ENCODE measurements at regions not wholly inside any gene's neighbourhood (a gene's known extent, or its start where the extent isn't known, plus 50 kb on each side); places are given as distances from the start of the nearest gene placed in this dataset.

DNA sequence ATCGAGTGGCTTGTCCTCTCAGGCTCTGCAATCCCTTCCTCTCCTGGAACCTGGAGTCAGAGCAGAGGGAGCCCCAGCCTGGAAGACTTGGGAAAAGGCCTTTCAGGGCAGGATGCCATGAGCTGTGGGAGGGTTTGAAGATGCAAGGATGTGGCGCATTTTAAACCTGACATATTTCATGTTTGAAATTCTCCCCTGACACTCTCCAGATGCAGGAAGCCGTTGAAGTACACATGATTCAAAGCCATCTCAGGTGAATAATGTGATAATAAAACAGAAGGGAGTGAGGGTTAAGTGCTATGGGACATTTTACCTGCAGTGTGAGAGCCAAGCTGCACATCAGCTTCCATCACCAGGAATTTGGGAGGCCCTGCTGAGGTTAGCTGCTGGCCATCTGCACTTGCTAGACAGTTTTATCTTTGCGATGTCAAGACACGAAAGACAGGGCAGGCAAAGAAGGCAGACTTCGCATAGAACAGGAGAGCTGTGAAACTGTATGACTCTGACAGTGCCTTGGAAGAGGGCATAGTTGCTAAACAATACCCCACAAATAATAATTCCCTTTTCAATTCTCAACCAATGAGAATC lies 159.1 kb upstream of the GDF10 start:
- DNase-seq (ENCODE audit: low read depth in 1 of 2, low spot score in 1 of 2): no peak

DNA sequence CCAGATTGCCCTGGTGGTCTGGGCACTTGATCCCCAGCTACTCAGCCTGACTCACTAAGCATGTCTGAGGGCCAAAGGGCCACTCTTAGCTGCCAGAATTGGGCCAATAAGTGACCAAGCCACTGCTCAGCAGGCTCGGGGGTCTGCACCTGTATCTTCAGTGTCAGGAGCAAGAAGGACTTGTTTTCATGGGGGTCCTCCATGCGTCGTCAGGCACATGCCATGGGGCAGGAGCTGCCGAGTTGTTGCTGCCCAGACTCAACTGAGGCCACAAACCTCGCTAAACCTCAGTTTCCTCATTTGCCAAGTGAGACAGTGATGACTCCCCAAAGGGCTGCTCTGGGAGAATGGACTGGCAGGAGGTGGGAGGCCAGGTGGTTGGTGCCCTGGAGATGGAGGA lies 158.6 kb upstream of the GDF10 start:
- no peak for DNase-seq (ENCODE audit: low read depth in 1 of 2, low spot score in 1 of 2)

DNA sequence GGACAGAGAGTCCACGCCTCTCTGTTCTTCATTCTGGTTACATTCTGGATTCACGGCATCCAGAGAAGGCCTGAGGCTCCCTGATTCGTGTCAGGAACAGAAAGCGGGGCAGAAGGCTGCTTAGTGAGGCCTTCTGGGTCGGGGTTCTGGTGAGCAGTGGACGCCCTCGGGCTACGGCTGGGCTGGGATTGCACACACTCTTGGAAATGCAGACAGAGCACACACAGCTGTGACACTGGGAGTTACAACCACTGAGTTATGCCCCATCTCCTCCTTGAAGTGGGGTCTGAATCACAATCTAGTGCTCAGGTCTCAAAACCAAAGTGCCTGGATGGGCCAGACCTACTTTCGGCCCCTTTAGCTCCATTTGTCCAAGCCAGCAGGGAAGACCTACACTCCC lies 156.9 kb upstream of the GDF10 start:
- DNase-seq (ENCODE audit: low read depth in 1 of 2, low spot score in 1 of 2): no peak

DNA sequence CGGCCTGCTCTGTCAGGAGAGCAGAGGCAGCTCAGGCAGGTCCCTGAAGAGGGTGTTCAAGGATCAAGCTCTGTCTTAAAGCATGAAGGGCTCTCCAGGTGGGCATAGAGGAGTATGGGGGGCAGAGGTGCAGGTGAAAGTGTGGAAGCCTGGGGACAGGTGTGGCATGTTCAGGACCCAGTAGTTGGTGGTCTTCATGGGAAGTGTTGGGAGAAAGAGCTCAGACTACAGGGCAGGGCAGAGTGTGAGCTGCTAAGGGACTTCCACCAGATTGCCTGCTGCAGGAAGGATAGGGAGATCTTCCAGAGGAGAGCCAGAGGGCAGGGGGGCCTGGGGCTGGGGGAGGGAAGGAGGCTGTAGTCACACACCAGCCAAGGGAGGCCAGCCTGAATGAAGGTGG lies 156.5 kb upstream of the GDF10 start:
- no peak for DNase-seq (ENCODE audit: low read depth in 1 of 2, low spot score in 1 of 2)

DNA sequence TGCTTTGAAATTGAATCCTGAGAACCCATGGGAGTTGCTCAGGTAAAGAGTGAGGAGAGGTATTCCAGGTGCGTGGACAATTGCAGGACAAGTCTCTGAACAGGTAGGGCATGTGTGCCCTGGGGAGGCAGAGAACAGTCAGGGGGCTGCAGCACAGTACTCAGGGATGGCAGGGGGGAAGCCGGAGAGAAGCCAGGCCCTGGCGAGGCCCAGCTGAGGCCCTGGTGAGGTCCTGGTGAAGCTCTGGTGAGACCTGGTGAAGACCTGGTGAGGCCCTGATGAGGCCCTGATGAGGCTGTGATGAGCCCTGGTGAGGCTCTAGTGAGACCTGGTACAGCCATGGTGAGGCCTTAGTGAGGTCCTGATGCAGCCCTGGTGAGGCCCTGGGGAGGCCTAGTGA lies 155.5 kb upstream of the GDF10 start:
- no peak for DNase-seq (ENCODE audit: low read depth in 1 of 2, low spot score in 1 of 2)

DNA sequence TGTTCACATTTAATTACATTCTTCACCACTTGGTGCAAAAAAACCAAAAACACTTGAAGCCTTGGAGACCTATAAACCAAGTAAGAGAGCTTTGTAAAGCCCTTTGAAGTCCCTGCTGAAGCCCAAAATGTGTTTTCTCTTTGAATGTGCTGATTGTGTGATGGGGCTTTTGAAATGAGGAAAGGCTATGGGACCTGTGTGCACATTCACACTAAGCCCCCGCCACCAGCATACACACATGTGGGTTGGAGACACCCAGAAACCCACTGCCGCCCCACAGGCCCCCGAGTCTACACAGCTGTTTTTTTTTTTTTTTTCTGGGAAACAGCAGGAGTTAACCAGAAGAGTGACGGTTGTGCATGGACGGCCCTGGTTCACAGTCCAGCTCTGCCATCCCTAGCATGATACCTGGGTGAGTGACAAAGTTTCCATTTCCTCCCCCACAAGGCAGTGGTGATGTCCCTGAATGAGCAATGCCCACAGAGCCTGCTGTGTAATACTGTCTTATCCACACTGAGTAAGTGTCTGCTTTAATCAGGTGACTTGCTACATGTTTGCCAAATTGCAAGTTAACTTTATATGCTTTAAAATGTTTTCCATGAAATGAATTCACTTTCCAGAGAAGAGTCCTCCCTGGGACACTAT lies 154.6 kb upstream of the GDF10 start:
- no peak for DNase-seq (ENCODE audit: low read depth in 1 of 2, low spot score in 1 of 2)

DNA sequence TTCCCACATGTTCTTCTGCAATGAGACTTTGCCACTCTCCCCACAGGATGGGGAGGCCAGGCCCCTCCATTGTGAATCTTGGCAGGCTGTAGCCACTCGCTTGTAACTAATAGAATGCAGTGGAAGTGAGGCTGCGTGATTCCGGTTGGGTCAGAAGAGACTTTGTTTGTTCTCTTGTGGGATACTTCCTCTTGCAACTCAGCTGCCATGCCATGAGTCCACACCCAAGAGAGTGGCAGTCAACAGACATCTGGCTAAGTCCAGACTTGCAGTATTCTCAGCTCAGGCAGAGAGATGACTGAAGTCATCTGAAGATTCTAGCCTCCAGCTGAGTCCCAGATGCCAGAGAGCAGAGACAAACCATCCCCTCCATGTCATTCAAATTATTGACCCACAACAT lies 153.4 kb upstream of the GDF10 start:
- no peak for DNase-seq (ENCODE audit: low read depth in 1 of 2, low spot score in 1 of 2)

DNA sequence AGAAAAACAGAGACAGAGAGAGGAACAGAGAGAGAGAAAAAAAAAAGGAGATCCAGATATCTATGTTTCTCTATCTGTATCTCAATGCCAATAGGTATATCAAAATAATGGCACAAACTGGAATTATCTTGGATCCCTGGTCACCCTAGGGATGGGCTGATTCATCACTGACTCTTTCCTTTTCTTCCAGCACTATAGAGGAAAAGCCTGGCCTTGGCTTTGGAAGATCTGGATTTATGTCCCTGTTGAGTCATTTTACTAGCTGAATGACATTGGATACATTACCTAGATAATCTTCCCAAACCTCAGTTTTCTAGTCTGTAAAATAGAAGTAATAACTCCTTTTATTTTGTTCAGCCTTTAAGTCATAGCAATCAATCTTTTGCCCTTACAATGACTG lies 152.8 kb upstream of the GDF10 start:
- no peak for DNase-seq (ENCODE audit: low read depth in 1 of 2, low spot score in 1 of 2)

DNA sequence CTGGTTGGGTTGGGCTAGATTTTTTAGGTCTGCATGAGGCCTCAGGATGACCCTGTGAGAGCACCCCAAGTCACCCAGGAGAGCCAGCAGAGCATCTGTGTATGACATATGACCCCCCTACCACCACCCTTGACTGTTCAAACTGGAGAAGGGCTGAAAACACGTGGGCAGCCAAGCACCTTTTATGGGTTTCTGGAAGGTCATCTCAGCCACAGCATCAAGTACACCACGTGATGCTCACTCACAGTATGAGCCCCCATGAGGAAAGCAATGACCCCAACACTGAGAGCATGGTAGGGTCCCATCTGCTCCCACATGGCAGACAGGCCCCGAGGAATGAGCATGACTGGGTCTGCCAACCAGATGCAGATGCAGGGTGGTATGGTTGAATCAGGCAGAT lies 149.4 kb upstream of the GDF10 start:
- no peak for DNase-seq (ENCODE audit: low read depth in 1 of 2, low spot score in 1 of 2)

DNA sequence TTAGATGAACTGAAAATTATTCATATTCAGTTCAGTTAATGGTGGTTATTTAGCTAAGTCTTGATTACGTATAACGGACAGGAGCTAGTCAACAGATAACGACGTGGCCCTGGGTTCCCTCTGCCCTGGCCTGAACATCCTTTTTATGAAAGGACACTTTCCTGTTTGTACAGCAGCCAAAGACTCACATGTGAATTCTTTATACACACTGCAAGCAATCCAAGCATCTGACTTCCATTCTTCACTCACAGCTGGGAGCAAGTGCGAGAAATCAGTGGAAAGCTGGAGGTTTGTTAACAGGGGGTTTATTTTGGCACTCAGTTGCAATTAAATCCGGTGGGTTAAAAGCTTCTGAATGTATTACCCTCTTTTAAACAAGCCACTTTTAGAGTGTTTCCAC lies 148.1 kb upstream of the GDF10 start:
- no peak for DNase-seq (ENCODE audit: low read depth in 1 of 2, low spot score in 1 of 2)

DNA sequence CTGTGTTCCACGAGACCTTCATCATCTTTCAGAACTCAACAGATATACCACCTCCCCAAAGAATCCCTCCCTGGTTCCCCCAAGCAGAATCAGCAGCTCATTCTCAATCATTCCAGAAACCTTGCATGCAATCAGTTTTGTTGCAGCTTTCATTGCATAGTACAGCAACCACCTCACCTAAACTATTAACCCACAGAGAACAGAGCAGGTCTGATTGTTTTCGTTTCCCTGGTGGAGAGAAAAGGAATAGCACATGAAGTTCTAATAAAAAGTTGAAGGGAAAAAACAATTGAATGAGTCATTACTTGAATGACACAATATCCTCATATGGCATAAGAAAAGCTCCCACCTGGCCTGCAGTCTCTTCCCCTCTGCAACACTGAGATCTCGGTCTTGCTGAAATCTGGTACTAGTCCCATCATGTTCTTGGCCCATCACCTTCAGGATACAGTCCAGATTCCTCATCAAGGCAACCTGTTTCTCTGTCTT lies 147.1 kb upstream of the GDF10 start:
- no peak for DNase-seq (ENCODE audit: low read depth in 1 of 2, low spot score in 1 of 2)

DNA sequence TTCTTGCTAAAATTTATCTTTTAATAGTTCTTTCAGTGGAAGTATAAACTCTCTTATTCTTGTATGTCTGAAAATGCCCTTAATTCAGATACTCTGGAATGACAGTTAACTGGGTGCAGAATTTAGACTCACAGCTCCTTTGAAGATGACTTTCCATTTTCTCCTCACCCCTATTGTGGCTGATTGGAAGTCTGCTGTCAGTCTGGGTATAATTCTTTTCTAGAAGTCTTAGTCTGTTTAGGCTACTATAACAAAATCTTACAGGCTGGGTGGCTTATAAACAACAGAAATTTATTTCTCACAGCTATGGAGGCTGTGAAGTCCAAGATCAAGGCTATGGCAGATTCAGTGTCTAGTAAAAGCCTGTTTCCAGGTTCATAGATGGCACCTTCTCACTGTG lies 145.2 kb upstream of the GDF10 start:
- no peak for DNase-seq (ENCODE audit: low read depth in 1 of 2, low spot score in 1 of 2)

DNA sequence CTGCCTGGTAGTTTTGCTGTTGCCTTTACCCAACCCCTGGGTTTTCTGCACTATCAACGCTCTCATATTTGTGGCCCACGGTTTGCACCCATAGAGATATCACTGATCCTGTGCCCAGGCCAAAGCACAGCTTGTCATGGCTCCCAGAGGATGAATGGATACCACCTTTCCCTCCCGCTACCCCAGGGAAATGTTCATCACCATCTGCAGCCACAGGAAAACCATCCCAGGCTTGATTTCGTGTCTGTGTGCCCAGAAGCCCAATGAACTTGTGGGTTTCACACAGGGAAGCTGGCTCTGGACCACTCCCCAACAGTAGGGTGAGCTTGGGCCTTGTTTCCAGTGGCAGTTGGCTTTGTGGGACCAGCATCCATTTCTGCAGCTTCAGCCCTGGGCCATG lies 143.1 kb upstream of the GDF10 start:
- DNase-seq (ENCODE audit: low read depth in 1 of 2, low spot score in 1 of 2): no peak

DNA sequence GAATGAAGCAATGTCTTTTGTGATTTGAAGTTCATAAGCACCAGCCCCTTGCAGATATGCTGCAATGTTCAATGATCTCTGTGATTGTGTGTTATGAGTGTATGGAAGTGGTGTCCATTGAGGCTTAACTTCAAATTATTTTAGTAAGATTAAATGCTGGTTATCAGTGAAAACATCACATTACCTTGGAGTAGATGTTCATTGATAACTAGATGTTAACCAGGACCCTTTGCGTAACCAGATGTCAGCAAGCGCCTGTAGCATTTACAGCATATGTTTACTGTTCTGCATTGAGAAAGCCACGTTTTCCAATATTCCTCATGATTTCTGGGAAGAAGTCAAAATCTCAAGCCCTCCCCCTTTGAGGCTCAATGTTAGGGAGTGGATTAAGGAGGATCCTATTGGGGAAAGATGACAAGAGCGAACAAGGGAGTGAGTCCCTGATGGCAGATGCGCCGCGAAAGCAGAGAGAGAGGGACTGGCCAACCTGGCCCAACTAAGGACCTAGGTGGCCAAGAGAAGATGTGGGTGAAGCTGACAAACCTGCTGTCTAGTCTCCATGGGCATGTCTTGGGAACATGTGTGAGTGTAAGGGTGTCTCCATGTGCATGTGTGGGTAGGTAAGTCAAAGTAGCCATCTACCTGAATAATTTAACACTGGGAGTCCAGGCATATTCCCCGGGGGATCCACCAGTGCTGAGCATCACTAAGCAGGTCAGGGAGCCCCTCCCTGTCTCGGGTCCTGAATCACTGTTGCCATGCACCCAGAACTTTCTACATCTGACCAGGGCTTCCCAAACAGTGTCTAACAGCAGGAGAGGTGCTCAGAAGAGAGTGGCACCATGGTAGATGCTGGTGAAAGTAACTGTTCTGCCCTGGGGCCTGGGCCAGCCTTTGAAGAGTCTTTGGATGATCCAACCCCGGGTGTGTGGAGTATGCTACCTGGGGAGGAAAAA lies 141.6 kb upstream of the GDF10 start:
- DNase-seq (ENCODE audit: low read depth in 1 of 2, low spot score in 1 of 2): no peak

DNA sequence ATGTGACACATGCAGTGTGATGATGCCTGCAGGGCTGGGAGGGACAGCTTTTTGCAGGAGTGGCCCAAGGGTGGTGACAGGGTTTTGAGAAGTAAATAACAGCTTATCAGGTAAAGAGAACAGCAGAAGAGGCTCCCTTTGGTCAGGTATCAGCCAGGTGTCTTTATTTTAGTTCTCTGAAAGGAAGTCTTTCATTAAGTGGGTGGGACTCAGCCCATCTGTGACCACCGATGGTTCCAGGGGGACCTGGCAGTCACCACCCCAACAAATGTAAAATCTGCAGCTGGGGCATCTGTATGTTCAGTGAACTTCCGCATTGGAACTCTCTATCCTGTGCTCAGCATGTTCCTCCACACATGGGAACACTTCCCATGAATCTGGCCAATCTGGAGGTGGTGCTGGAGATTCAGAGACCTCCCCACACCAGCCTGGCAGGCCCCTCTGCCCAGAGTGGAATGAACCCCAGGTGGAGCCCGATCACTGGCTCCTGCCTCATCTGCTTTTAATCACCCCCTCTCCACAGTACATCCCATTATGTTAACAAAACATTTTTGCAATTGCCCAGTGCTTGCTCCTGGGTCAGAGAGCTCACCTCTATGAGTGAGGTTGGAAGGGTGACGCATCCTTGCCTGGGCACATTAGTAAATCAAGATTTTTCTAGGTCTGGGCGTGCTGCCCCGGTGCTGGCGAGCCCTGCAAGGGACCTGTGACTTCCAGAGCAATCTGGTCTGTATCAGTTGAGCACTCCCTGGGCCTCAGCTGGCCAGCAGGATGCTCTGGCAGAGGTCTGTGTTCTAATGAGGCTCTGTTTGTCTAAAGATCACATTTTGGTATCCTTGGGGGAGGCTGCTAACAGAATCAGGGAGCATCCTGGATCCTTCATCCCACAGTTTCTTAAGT lies 140.4 kb upstream of the GDF10 start:
- DNase-seq (ENCODE audit: low read depth in 1 of 2, low spot score in 1 of 2): no peak

DNA sequence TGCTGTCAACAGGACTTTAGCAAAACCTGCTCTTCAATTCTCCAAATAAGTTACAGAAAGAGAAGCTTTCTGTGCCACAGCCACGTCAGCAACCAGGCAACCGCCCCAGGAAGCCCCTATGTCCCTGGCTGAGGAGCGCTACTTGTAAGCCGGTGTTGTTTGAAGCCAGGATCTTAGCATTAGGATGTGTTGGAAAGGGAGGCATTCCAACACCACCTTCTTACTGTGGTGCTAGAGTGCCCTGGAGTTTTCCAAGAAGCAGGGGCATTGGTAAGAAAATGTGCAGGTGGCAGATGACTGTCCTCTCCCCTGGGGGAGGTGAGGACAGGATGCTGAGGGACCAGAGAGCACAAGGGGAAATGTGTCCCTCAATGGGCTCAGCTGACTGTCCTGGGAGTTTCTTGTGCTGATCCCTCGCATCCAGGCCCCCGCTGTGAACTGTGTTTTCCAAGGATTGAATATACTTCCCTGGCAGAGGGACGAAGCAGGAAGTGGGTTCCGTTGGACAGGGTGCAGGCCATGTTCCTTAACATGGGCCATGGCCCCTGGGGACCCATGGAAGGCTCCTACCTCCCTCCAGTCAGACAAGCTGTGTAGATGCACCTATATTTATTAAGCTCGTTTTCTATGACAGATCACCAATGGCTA lies 139.6 kb upstream of the GDF10 start:
- DNase-seq (ENCODE audit: low read depth in 1 of 2, low spot score in 1 of 2): no peak

DNA sequence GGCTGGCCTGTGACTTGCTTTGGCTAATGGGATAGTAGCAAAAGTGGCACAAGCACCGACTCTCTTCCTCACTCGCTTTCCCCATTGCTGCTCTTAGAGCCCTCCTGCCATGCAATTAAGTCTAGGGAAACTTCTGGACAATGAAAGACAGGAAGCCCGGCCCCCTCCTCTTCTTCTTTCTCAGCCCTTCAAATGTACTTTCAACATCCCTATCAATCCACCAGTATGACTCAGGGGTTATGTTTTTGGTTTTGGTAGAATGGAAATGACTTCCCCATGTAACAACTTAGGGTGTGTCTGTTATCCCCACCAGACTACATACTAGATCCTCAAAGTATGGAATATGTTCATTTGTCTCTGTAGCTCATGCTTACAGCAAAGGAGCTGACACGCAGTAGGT lies 139.0 kb upstream of the GDF10 start:
- DNase-seq (ENCODE audit: low read depth in 1 of 2, low spot score in 1 of 2): no peak

DNA sequence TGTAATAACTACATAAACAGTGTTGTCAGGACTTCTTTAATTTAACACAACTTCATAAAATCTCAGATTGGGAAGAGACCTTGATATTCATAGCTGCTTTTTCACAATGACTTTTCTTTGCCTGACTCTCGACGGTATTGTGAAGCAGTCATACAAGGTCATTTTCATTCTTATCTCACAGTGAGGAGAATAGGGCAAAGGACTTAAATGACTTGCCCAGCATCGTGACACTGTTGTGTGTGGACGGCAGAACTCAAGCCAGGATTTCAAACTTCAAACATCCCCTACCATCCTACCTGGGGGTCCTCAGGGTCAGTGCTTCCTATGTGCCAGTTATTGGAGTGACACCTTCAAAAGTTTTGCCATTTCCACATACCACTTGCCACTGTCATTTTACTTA lies 138.5 kb upstream of the GDF10 start:
- no peak for DNase-seq (ENCODE audit: low read depth in 1 of 2, low spot score in 1 of 2)

DNA sequence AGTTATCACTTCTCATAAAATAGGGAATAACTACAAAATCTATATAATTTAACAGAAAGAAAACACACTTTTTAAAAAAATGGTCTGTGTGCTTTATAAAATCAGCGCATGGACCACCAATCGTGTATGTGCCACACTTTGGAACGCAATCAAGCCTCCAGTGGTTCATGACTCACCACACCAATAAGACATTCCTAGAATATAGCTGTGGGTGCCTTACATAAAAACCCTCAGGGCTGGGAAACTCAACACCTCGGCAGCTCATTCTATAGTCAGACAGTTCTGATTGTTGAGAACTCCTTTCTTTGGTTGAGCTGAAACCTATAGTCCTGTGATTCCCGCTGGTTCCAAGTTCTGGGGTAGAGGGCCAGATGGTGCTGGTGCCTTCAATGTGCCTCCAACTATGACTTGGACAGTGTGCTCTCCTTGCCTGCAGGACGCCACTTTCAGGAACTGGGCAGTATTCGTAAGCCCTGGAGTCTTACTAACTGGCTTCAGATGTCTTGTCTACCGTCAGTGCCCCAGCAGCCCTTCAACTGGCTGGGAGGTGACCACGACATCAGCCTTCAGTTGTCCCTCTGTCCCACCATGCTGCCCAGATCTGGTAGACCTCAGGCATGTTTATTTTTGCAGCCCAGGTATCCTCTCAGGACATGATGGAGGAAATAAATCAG lies 135.7 kb upstream of the GDF10 start:
- DNase-seq (ENCODE audit: low read depth in 1 of 2, low spot score in 1 of 2): no peak

DNA sequence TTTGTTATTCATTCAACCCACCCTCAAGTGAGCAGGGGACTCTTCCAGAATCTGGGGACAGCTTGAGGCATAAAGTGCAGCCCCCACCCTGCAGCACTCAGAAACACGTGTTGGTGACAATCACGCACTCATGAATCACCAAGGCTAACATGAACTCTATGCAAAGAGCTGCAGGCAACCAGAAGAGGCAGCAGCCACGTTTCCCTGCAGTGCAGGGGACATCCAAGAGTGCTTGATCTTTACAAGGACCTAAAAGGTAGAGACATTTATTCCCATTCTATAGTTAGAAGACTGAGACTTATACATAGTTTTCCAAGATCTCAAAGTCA lies 135.2 kb upstream of the GDF10 start:
- DNase-seq (ENCODE audit: low read depth in 1 of 2, low spot score in 1 of 2): no peak

Measured in stimulated activated CD4-positive, alpha-beta T cell treated with anti-CD3 and anti-CD28 coated beads, Interleukin-15, amount 100 ng/mL, for 1 hour (primary cell).